NCI-H2196 treated with DMSO at 0.1 percent for 48 hours (cell line): ENCODE measurements at regions not wholly inside any gene's neighbourhood (a gene's known extent, or its start where the extent isn't known, plus 50 kb on each side); places are given as distances from the start of the nearest gene placed in this dataset.

Experiments used
- DNase-seq: peaks from one replicate; lab custom pipeline; 2025; ENCODE audit not compliant: unreplicated experiment; lab: John Stamatoyannopoulos, UW

DNA sequence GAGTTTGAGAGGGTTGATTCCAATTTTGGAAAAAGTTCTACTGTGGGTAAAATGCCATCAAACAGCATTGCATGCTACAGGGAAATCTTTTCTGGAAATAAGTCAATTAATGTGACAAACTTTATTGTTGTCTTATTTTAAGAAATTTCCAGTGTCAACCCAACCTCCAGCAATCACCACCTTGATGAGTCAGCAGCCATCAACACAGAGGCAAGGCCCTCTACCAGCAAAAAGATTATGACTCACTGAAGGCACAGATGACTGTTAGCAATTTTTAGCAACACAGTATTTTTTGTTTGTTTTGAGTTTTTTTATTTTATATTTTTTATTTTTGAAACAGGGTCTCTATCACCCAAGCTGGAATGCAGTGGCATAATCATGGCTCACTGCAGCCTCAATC lies 165.4 kb upstream of the C1QTNF7 start:
- DNase-seq, result no peak

DNA sequence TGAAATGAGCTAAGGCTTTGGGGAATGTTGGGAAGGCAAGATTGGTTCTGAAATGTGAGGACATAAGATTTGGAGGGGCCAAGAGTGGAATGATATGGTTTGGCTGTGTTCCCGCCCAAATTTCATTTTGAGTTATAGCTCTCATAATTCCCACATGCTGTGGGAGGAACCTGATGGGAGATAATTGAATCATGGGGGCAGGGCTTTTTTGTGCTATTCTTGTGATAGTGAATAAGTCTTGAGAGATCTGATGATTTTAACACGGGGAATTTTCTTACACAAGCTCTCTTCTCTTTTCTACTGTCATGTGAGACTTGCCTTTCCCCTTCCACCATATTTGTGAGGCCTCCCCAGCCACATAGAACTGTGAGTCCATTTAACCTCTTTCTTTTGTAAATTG lies 157.6 kb upstream of the C1QTNF7 start:
- DNase-seq, result no peak

DNA sequence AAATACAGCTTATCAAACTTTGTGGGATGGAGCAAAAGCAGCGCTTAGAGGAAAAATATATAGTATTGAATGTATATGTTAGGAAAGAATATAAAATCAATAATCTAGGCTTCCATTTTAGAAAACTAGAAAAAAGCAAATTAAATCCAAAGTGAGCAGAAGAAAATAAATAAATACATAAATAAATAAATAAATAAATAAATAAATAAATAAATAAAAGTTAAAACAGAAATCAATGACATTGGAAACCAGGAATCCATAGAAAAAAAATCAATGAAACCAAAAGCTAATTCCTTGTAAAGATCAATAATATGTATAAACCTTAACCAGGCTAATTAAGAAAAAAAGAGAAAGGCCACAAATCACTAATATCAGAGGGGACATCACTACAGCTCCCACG lies 141.8 kb upstream of the C1QTNF7 start:
- no peak for DNase-seq

DNA sequence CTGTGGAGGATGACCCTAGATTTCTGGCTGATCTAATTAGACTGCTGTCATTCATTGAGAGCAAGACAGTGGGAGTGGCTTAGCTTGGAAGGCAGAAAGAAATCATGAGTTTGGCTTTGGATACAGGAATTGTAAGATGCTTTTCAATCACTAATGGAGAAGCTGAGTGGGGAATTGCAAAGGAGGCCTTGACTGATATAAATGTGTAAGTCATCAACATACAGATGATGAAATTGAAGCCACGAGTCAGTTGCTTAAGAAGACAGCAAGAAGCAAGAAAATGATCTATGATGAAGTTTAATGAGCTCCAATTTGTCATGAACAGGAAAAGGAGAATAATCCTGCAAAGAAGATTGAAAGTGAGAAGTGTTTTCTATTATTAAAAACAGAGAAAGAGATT lies 136.7 kb upstream of the C1QTNF7 start:
- no peak for DNase-seq

DNA sequence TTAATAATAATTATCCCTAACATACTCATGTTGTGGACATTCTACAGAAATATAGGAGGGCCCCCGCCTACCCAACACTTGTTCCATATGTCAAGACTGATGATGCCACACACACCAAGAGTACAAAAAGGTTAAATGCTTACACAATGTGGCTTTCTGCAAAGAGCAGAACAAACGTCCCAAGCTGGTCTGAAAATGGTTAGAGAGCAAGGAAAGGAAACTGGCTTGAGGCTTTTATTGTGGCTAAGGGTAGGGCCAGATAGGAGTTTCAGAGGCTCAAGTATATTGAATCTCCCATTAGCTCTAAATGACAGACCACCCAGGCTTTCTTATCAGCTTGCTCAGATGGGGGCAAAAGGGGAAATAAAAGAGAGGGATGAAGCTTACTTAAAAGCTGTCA lies 134.1 kb upstream of the C1QTNF7 start:
- DNase-seq, result no peak

DNA sequence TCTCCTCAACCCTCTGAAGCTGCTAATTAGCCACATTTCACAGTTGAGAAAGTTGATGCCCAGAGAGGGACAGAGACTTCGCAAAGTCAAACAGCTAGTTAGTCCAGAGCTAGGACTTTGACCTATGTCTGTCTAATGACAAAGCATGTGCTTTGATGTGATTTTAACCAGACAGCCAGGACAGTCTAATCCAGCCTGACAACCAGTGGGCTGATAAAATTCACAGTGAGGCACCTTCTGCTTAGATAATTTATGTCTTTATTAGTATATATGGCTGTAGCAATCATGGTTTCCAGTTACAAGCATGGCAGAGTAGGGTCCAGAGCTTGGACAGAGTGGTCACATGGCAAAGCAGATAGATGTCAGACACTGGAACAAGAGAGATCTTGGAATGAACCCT lies 133.6 kb upstream of the C1QTNF7 start:
- no peak for DNase-seq

DNA sequence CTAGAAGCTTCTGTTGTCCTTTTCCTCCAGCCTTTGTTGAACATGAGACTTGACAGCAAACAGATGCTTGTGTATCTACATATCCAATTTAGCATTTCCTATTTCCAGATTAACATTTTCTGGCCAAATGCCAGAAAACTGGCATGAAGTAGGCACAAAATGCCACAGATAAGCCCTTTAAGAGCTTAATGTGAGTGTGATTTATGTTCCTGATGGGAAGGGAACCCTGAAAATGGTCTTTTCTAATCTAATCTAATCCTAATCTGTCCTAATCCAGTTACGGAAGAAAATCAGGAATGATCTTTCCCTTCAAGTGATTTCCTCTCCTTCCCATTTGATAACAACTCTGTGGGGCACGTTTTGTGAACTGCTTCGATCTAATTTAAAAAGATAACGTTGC lies 133.0 kb upstream of the C1QTNF7 start:
- no peak for DNase-seq

DNA sequence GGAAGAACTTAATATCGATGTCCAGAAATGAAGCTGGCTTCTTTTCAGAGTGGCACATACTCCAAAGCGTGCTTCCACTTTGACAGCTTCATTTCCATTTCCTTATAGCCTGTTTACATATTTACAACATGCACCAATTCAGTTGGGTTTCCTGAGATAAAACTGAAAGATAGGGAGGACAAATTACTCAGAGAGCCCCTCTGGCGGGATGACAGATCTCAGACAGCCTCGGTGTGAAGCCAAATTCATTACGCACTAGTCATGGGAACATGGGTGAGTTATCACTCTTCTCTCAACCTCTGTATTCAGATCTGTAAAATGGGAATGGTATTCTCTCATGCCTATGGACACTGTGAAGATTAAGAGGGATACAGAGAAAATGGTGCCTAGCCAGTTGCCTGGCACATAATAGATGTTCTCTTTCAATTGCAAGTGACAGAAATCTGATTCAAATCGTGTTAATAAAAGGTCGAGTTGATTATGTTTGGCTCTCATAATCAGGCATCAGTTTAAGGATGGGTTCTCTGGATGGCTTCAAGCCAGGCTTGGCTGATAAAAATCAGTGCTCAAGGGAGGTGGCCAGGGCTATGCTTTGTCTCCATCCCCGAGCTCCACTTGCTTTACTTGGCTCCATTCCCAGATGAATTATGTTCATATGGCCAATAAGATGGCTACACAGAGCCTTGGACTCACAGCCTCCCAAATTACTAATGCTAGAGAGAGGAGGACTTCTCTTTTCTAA lies 132.2 kb upstream of the C1QTNF7 start:
- no peak for DNase-seq

DNA sequence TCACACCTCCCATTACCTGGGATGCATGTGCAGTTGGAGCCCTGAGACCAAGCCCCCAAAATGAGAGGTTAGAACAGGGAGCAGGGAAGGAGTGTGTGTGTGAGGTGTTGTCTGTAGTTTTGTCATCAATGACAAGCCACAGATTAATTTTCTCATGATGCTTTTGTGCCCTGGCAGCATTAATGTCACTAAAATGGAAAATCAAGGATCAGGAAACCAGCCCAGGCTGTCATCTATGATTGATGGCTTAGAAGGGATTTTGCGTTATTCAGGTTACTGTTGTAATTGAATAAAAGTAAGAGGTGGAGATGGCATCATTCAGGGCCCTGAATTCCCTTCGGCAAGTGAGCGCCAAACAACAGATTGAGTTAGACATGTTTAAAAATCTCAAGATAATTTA lies 130.5 kb upstream of the C1QTNF7 start:
- DNase-seq, result no peak

DNA sequence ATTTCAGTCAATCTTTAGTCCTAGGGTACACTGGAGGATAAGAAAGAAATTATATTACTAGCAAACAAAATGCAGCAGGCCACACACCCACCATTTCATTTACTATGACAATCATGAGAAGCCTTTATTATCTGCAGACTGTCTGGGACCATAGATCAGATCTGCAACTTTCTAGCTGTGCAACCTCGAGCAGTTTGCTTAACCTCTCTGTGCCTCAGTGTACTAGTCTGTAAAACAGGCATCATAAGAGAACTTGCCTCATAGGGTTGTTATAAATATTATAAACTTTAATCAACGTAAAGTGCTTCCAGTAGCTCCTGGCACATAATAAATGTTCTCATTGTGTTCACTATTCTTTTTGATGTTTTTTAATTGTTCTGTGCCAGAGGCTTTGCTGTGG lies 128.2 kb upstream of the C1QTNF7 start:
- DNase-seq, result no peak

DNA sequence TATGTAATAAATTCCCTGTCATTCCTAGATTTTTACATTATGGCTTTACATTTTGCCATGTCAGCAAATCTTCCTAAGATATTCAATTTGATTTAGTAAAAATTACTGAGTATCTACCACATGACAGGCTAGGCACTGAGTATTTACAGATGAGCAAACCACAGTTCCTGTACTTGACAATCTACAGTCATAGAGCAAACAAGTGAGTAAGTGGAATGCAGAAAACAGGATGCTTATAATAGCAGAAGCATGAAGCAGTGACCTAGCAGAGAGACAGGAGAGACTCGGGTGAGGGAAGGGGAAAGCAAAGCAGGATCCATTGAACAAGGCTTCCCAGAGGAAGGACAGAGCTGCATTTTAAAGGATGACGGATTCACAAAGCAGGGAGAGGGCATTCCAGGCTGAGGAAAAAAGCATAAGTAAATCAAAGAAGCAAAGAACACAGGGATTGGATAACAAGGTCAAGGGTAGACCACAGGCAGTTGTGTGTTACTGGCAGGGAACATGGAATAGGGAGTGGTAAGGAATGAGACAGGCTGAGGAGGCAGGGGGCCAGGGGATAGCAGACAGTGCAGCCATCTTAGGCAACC lies 124.7 kb upstream of the C1QTNF7 start:
- no peak for DNase-seq

DNA sequence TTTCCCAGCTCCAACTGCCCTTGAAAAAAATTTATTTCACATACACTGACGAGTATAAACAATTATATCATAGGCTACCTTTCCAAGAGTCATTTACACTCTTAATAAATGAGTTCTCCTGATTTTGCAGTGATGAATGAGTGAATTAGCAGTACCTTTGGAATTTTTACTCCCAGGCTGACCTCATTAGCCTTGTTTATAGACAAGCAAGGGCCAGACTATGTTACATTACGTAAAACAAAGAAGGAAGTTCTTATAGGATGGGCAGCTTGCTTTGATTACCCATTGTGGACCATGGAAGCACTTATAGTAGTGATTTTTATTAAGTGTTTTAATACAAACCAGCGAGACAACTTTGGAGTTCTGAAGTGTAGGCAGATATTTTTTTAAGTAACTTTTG lies 112.9 kb upstream of the C1QTNF7 start:
- no peak for DNase-seq

DNA sequence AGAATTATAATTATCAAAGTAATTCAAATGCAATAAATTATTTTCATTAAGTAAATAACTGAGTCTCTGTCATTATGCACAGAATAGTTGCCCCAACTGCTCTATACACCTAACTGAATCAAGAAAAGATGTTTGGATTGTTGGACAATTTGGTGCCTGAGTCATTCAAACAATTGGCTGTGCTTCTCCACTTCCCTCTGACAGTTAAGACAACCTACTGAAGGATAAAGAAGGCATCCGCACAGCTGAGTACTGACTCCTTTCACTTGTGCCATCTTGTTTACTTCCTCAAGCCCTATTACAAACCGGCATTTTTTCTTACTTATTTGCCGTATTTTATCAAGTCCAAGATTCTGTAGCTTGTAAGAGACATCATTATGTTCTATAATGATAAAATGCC lies 110.6 kb upstream of the C1QTNF7 start:
- no peak for DNase-seq

DNA sequence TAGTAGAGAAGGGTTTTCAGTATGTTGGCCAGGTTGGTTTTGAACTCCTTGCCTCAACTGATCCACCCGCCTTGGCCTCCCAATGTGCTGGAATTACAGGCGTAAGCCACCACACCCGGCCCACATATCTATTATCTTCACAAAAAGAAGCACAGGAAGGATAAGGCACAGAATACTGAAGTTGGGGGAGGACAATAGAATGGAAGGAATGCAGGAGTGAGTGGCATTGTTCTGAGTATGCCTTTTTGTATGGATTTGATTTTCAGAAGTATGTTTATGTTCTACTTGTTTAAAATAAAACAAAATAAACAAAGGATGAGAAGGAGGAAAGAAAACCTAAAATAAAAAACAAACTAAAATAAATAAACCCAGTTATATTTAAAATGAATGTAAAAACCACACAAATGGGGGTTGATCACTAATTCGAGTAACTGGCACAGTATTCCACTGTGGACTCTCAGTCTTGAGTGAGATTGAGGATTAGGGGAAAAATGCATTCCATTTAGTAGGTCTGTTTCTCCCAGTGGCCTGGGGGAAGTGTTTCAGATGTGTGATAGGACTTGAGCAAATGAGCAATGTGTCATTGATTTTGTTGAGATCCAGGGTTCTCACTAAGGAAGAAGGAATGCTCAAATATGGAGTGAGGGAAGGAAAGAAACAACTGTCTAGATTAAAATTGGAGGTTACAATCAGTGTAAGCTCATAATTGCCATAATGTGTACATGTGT lies 109.0 kb upstream of the C1QTNF7 start:
- no peak for DNase-seq

DNA sequence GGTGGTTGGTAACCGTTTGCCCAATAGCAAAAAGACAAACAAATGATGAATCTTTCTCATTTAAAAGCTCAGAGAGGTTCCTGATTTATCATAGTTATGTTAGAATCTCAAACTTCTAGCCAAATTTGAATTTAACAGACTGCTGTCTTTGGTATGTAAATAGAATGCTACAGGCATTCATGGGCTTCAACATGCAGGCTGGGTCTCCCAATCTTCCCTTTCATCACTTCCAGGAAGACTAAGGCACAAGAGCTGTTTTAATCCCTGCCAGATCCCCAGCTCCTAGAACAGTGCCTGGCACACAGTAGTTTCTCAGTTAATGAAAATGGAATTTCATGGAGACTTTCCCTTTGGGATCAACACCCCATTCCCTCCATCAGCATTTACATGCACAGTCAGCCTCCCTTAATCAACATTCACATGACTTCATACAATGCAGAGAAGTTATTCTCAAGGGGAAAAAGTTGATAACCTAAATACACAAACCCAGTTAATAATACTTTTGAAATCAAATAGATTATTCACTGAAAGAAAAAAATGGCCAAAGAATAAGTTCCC lies 107.6 kb upstream of the C1QTNF7 start:
- no peak for DNase-seq

DNA sequence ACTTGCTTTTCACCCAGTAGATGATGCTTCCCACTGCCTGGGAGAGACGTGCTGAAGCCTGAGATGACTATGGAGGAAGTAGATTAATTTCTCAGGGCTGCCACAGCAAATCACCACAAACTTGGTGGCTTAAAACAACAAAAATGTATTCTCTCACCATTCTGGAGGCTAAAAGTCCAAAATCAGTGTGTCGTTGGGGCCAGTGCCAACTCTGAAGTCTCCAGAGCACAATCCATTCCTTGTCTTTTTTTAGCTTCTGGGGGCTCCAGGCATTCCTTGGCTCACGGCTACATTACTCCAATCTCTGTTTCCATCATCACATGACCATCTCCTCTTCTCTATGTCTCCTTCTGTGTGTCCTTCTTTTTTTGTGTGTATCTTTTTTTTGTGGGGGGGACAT lies 105.8 kb upstream of the C1QTNF7 start:
- no peak for DNase-seq

DNA sequence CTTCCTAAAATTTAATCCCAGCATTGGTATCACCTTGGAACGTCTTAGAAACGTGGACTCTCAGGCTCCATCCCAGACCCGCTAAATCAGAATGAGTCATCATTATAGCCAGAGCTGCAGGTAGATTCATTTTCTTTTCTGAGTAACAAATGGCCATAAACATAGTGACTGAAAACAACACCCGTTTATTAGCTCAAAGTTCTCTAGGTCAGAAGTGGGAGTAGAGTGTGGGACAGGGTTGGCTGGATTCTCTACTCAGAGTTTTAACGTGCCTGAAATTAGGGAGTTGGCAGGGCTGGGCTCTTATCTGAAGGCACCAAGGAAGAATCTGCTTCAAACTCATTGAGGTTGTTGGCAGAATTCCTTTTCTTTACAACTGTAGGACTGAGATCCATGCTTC lies 101.8 kb upstream of the C1QTNF7 start:
- DNase-seq, result no peak

DNA sequence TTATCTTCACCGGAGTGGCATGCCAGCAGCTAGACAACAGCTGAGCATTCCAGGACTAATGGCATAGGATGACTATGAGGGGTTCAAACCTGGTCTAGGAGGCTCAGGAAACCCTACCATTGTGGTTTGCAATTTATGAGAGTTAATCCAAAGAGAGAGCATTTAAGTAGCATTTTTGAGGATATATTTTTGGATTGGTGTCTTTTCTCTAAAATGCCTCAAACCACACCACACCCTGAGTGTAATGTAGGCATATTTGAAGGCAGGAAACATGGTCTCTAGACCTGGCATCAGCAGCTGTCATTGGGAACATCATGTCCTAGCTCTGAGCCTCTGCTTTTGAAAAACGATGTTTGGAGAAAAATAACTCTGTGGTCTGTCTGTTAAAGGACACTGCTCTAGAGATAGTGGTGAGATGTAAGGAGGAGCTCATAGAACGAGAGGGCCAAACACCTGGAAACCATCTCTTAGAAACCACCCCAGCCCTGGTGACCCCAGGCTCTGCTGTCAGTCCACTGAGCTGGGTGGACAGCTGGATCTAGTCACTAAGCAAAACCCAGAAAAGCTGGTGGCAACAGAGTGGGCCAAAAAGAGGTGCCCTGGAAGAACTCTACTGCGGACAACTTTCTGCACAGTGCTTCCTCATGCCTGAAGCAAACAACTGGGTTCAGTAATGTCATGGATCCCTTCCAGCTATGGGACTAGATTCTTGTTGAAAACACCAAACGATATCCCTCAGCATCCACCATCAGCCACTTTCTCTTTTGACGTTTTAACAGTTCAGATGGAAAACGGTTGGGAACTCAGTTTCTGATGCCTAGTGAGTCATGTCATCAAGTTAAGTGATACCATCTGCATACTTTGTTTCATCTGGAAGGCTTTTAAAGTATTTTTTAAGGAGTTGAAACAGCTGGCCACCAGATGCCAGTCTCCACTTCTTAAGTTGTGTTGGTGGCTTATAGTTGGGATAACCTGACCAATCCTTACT lies 100.2 kb upstream of the C1QTNF7 start:
- DNase-seq, result no peak

DNA sequence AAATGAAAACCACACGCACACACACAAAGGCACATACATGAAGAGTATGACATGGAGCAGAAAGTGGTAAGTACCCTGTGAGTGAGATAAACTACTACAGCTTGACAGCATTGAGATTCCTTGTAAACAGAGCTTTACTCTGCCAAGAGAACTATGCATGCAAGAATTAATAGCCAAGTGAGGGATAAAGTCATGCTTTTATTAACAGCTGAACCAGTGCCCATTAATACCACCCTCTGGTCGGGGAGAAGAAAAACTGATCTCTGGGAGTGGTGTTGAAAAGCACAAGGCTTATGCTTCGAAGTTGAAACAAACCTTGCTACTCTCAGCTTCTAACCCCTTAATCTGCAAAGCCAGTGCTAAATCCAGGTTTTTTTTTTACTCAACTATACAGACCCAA lies 95.9 kb upstream of the C1QTNF7 start:
- DNase-seq, result no peak

DNA sequence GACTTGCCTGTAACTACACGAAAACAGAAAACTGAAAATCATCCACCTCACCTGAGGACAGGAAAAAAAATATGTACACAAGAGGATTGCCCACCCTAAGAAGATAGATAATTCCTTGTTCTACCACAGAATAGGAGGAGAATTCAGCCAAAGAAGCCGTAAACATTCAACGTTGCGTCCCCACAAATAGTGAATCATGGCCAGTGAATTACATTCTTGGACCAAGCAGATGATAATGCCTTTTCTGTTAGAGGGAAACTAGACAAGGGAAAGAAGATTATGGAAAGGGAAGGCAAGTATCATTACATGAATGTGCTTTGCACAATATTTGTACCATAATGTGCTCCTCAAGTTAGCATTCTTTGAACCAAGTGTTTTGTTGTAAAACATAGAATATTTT lies 95.5 kb upstream of the C1QTNF7 start:
- no peak for DNase-seq
